HUES48 (cell line): ENCODE measurements at regions not wholly inside any gene's neighbourhood (a gene's known extent, or its start where the extent isn't known, plus 50 kb on each side); places are given as distances from the start of the nearest gene placed in this dataset.
"Not testable (repeated sequence)": the region's sequence is repeated elsewhere in the genome, so short reads cannot be mapped to it uniquely, and the experiment has no call there.

Experiments used
- H3K27ac ChIP-seq: one replicate; pipeline ENCODE4 v1.7.0; 2013; ENCODE audit warnings: low read depth, low read length, inconsistent platforms
- H3K27me3 ChIP-seq: 2 replicates; pipeline ENCODE4 v1.6.1; 2013; ENCODE audit warnings: mild to moderate bottlenecking, low read length; ENCODE audit not compliant: control insufficient read depth, insufficient read depth
- H3K36me3 ChIP-seq: 2 replicates; pipeline ENCODE4 v1.6.1; 2013; ENCODE audit warnings: low read length; ENCODE audit not compliant: control insufficient read depth, insufficient read depth
- H3K4me1 ChIP-seq: 2 replicates; pipeline ENCODE4 v1.6.1; 2013; ENCODE audit warnings: mild to moderate bottlenecking, low read length; ENCODE audit not compliant: control insufficient read depth, insufficient read depth
- H3K4me3 ChIP-seq: 2 replicates; pipeline ENCODE4 v1.5.1; 2013; ENCODE audit warnings: mild to moderate bottlenecking, low read depth, low read length
- H3K9ac ChIP-seq: 2 replicates; pipeline ENCODE4 v1.6.1; 2013; ENCODE audit warnings: mild to moderate bottlenecking, low read depth, low read length, moderate library complexity
- H3K9me3 ChIP-seq: 2 replicates; pipeline ENCODE4 v1.6.1; 2013; ENCODE audit warnings: low read length; ENCODE audit not compliant: control insufficient read depth, insufficient read depth

GRCh38 chr4:118561559-118561958, 123.6 kb upstream of the METTL14 start:
- not testable (repeated sequence) for H3K4me3 ChIP-seq, H3K36me3 ChIP-seq, H3K4me1 ChIP-seq, H3K9ac ChIP-seq, H3K9me3 ChIP-seq, H3K27me3 ChIP-seq, H3K27ac ChIP-seq

DNA sequence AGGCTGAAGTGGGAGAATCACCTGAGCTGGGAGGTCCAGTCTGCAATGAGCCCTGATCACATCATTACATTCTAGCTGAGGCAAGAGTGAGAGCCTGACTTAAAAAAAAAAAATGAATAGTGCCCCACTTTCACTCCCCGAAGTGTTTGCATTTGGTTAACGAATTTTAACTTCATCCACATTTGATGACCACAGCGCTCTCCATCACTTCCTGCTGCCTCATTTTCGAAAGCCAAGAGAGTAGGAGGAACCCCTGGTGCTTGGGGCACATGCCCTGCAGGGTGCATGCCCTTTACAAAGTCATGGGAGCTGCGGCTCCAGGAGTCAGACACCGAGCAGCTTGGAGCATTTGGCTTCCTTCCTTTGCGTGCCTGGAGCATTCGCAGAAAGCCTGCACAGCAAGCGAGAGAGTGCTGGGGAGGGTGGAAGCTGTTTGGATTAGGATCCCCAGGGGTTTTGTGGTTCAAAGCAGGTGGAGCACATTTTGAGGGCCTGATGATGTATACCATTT, 119.1 kb upstream of the METTL14 start:
- H3K4me3 ChIP-seq, H3K9me3 ChIP-seq, H3K36me3 ChIP-seq, H3K27me3 ChIP-seq, H3K4me1 ChIP-seq, H3K9ac ChIP-seq: not testable (repeated sequence)
- peak overlapping the region; percentile 49 for H3K27ac ChIP-seq

DNA sequence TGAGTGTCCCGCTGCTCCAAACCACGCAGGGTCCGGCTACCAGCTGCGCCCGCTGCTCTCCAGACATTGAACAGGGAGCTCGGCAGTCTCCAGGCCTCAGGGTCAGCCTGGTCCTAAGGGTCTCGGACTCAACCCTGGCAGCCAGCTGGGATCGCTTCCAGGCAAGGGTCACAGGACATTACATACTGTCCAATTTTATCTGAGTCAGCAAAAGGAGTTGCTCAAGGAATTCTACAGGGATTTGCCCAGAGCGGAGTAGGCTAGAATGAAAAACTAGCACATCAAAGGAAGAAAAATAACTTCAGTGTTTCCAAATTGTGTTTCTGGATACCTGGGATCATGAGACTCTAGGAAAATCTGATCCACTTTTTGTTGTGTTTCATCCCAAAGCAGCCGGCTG, 112.2 kb upstream of the METTL14 start:
- H3K9me3 ChIP-seq, H3K27ac ChIP-seq, H3K9ac ChIP-seq, H3K36me3 ChIP-seq, H3K27me3 ChIP-seq, H3K4me1 ChIP-seq, H3K4me3 ChIP-seq: not testable (repeated sequence)

DNA sequence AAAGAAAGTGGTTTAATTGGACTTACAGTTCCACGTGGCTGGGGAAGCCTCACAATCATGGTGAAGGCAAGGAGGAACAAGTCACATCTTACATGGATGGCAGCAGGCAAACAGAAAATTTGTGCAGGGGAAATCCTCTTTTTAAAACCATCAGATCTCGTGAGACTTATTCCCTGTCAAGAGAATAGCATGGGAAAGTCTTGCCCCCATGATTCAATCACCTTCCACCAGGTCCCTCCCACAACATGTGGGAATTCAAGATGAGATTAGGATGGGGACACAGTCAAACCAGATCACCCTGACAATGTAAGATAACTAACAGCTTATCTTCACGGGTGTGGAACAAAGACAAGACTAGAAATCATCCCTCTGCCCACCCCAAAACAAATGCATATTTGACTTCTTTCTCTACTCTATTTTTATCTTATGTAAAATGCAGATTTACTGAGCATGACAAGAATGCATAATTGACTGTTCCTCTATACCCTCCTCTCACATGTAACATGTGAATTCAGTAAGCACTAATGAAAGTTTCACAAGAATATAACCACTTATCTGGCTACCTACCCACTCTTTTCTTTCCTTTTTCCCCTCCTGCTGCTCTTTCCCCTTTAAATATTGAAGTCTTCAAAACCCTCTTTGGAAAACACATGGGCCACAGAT, 110.8 kb upstream of the METTL14 start:
- not testable (repeated sequence) for H3K27me3 ChIP-seq, H3K36me3 ChIP-seq, H3K9ac ChIP-seq, H3K27ac ChIP-seq, H3K9me3 ChIP-seq, H3K4me3 ChIP-seq, H3K4me1 ChIP-seq

DNA sequence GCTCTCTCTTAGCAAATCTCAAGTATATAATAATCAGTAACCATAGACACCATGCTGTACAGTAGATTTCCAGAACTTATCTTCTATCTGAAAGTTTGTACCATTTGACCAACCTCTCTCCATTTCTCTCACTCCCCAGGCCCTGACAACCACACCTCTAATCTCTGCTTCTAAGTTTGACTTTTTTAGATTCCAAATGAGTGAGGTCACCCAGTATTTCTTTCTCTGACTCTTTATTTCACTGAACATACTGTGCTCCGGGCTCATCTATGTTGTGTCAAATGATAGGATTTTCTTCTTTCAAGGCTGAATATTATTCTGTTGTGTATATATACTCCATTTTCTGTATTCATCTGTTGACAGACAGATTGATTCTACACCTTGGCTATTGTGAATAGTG, 110.1 kb upstream of the METTL14 start:
- H3K9ac ChIP-seq, H3K27ac ChIP-seq, H3K4me3 ChIP-seq, H3K27me3 ChIP-seq, H3K9me3 ChIP-seq, H3K4me1 ChIP-seq, H3K36me3 ChIP-seq: not testable (repeated sequence)

- not testable (repeated sequence) for H3K36me3 ChIP-seq, H3K4me3 ChIP-seq, H3K9me3 ChIP-seq, H3K9ac ChIP-seq, H3K4me1 ChIP-seq, H3K27ac ChIP-seq, H3K27me3 ChIP-seq
These were observed 109.5 kb upstream of the METTL14 start for GRCh38 chr4:118575726-118576125.

DNA sequence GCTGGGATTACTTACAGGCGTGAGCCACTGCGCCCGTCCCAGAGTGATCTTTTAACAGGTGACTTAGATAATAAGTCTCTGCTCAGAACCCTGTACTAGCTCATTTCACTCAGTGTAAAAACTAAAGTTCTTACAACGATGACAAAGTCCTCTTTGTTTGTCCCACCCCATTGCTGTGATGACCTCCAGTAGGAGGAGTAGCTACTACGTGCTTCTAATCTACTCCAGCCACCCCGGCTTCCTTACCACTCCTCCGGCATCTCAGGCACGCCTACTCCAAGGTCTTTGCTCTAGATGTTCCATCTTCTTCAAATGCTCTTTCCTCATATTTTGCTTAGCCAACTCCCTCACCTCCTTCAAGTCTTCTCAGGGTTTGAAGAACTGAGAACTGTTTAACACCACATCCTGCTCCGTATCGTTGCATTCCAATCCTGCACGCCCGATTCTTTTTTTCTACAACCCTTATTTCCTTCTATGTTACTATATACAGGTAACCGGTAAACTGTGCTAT, 108.4 kb upstream of the METTL14 start:
- H3K4me1 ChIP-seq, result not testable (repeated sequence)

GRCh38 chr4:118585015-118585414, 100.2 kb upstream of the METTL14 start:
- Histone ChIP-seq H3K27me3 (no peaks in the 10 kb centered on the region), H3K36me3 (no peaks in the 10 kb centered on the region), H3K9ac (no peak overlapping the region), H3K27ac (no peak overlapping the region), H3K9me3 (no peaks in the 10 kb centered on the region), H3K4me3 (no peak overlapping the region), H3K4me1 (peaks cover 8% of the 10 kb centered on the region)

More for the DNA sequence above, 108.4 kb upstream of the METTL14 start:
- not testable (repeated sequence) for H3K9me3 ChIP-seq, H3K4me3 ChIP-seq, H3K9ac ChIP-seq, H3K27me3 ChIP-seq, H3K36me3 ChIP-seq, H3K27ac ChIP-seq

DNA sequence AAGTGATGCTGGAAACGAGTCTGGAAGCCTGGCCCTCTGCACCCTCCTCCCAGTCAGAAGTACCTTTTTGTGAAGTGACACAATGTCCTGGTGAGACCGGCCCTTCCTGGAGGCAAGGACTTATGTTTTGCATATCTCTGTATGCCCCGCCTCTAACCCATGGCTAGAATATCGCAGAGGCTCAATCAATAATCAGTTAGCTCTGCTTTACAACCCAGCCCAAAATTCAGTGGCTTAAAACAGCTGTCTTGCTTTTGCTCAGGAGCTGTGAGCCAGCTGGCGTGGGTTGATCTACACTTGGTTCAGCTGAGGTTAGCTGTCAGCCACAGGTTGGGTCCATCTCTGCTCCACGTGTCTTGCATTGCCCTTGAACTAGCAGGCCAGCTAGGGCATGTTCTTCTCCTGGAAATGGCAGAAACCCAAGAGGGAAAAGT, 98.8 kb upstream of the METTL14 start:
- Histone ChIP-seq H3K9ac (no peak overlapping the region), H3K4me1 (peaks cover 8% of the 10 kb centered on the region), H3K9me3 (no peaks in the 10 kb centered on the region), H3K27me3 (no peaks in the 10 kb centered on the region), H3K27ac (no peak overlapping the region), H3K4me3 (no peak overlapping the region), H3K36me3 (no peaks in the 10 kb centered on the region)

DNA sequence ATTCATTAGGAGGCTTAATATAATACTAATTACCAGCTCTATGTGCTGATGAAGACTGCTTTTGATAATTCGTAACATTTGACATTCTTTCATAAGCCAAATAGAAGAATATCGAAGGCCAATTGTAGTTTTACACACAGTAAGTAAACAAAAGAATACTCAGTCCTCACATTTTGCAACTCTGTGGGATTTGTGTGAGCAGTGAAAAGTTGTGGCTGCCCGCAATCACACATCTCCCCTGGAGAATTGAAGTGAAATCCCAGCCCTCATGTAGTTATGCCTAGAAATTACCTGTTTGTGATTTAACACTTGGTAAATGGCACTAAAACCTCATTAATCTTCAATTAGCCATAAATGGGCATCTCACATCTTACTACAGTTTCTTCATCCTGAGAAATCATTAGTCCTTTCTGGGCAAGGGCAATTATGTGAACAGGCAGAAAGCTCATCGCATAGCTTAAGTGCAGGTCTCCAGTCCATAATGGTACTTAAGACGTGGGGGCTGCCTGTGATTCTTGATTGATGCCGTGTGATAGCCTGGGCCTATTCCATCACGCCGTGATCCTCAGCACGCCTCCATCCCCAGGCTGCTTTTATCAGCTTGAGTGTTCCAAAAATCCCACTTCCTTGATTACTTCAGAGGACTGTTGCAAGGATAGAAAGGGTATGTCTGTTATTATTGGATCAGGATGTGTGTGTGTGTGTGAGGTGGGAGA, 97.9 kb upstream of the METTL14 start:
- Histone ChIP-seq H3K9ac (no peak overlapping the region), H3K9me3 (no peaks in the 10 kb centered on the region), H3K4me1 (peaks cover 8% of the 10 kb centered on the region), H3K27me3 (no peaks in the 10 kb centered on the region), H3K27ac (no peak overlapping the region), H3K36me3 (no peaks in the 10 kb centered on the region), H3K4me3 (no peak overlapping the region)

DNA sequence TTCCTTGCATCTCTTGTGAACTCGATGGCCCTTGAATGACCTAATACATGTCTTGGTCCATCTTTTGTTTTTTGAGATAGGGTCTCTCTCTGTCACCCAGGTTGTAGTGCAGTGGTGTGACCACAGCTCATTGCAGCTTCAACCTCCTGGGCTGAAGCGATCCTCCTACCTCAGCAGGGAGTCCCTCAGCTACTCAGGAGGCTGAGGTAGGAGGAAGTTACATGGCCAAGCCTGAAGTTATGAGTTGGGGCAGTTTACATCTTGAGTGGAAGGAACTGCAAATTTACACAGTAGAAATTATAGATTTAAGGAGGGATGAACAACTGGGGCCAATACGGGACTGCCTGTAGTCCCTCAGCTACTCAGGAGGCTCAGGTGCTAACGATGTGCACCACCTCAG, 97.2 kb upstream of the METTL14 start:
- Histone ChIP-seq H3K4me3 (no peak overlapping the region), H3K27ac (no peak overlapping the region), H3K9me3 (no peaks in the 10 kb centered on the region), H3K4me1 (peaks cover 8% of the 10 kb centered on the region), H3K36me3 (no peaks in the 10 kb centered on the region), H3K9ac (no peak overlapping the region), H3K27me3 (no peaks in the 10 kb centered on the region)
